ENCODE measurements at regions not wholly inside any gene's neighbourhood (a gene's known extent, or its start where the extent isn't known, plus 50 kb on each side); places are given as distances from the start of the nearest gene placed in this dataset.

GRCh38 chr10:81680359-81680758 is 194.6 kb upstream of the NRG3 start:
- no peak for TF ChIP-seq POLR2AphosphoS5 (IDR thresholded peaks at IDR 0.05; ENCODE audit: low read depth)
- no peak for TF ChIP-seq CTCF (IDR thresholded peaks at IDR 0.05; ENCODE audit: insufficient read depth, low read length)
- no peak for TF ChIP-seq REST (IDR thresholded peaks at IDR 0.05; ENCODE audit: insufficient replicate concordance, low read depth)
- TF ChIP-seq GABPA (IDR thresholded peaks at IDR 0.05; ENCODE audit: low read depth) = no peak

Measured in HL-60 (cell line).